Activated naive CD4-positive, alpha-beta T cell treated with anti-CD3 and anti-CD28 coated beads, Interleukin-2, amount 50 U/mL, for 72 hours (primary cell): ENCODE measurements at regions not wholly inside any gene's neighbourhood (a gene's known extent, or its start where the extent isn't known, plus 50 kb on each side); places are given as distances from the start of the nearest gene placed in this dataset.
"Not testable (repeated sequence)": the region's sequence is repeated elsewhere in the genome, so short reads cannot be mapped to it uniquely, and the experiment has no call there.

Experiments used
- ATAC-seq, 2 donors: fragments of 150-1000 bp; cut with Tn5 transposase; 2 replicates each; pipeline ENCODE4 v1.10.0; 2021; ENCODE audit warnings: mild to moderate bottlenecking in 2 of 2, moderate library complexity in 2 of 2
- DNase-seq, 2 donors: peaks; one replicate each; pipeline ENCODE4 v3.0.0; 2021 to 2022; ENCODE audit warnings: low spot score in 2 of 2
- H3K27ac Mint-ChIP-seq, 2 donors: one replicate each; pipeline ENCODE4 v1.8.0; 2022; ENCODE audit warnings: mild to moderate bottlenecking in 2 of 2, mixed read lengths in 2 of 2
- H3K36me3 Mint-ChIP-seq, 2 donors: one replicate each; pipeline ENCODE4 v1.8.0; 2022; ENCODE audit warnings: mixed read lengths in 2 of 2
- H3K9me3 Mint-ChIP-seq, 2 donors: one replicate each; pipeline ENCODE4 v1.8.0; 2022; ENCODE audit warnings: mixed read lengths in 2 of 2

GRCh38 chr18:11489266-11489899, 120.0 kb upstream of the SLC35G4 start:
- ATAC-seq (no peak), DNase-seq (no peak)
- Mint-ChIP-seq H3K36me3 (no peaks in the 10 kb centered on the region), H3K9me3 (peaks cover 0 to 3% of the 10 kb centered on the region in 2 donors), H3K27ac (no peak overlapping the region)

GRCh38 chr18:11488175-11488574, 121.2 kb upstream of the SLC35G4 start:
- ATAC-seq = no peak
- Mint-ChIP-seq H3K36me3 (no peaks in the 10 kb centered on the region), H3K9me3 (peaks cover 0 to 3% of the 10 kb centered on the region in 2 donors), H3K27ac (no peak overlapping the region)
- DNase-seq = no peak

GRCh38 chr18:11487390-11487789, 122.0 kb upstream of the SLC35G4 start:
- ATAC-seq (no peak), DNase-seq (no peak)
- H3K9me3 Mint-ChIP-seq = peaks cover 0 to 3% of the 10 kb centered on the region in 2 donors
- H3K27ac Mint-ChIP-seq = no peak overlapping the region
- H3K36me3 Mint-ChIP-seq = no peaks in the 10 kb centered on the region

GRCh38 chr18:11482271-11482670, 127.1 kb upstream of the SLC35G4 start:
- Mint-ChIP-seq H3K36me3 (no peaks in the 10 kb centered on the region), H3K9me3 (peaks cover 3 to 6% of the 10 kb centered on the region in 2 donors), H3K27ac (no peak overlapping the region)
- no peak for ATAC-seq
- DNase-seq = no peak

GRCh38 chr18:11480692-11481091, 128.7 kb upstream of the SLC35G4 start:
- no peak for ATAC-seq
- no peak for DNase-seq
- H3K9me3 Mint-ChIP-seq = peaks cover 6 to 7% of the 10 kb centered on the region in 2 donors
- no peaks in the 10 kb centered on the region for H3K36me3 Mint-ChIP-seq
- H3K27ac Mint-ChIP-seq = no peak overlapping the region

- H3K9me3 Mint-ChIP-seq = peaks cover 7 to 10% of the 10 kb centered on the region in 2 donors
- not testable (repeated sequence) for ATAC-seq, H3K36me3 Mint-ChIP-seq, DNase-seq, H3K27ac Mint-ChIP-seq
Observed at GRCh38 chr18:11479031-11479430, 130.4 kb upstream of the SLC35G4 start.

GRCh38 chr18:11470941-11471340, 138.5 kb upstream of the SLC35G4 start:
- H3K27ac Mint-ChIP-seq = no peak overlapping the region
- H3K9me3 Mint-ChIP-seq = peaks cover under 1 to 4% of the 10 kb centered on the region in 2 donors
- ATAC-seq (no peak), DNase-seq (no peak)
- no peaks in the 10 kb centered on the region for H3K36me3 Mint-ChIP-seq

- DNase-seq = no peak
- Mint-ChIP-seq H3K9me3 (peaks cover 0 to 4% of the 10 kb centered on the region in 2 donors), H3K36me3 (no peaks in the 10 kb centered on the region), H3K27ac (no peak overlapping the region)
- ATAC-seq = no peak
Observed at GRCh38 chr18:11468617-11469016, 140.8 kb upstream of the SLC35G4 start.

- DNase-seq (no peak), ATAC-seq (no peak)
- no peak overlapping the region for H3K27ac Mint-ChIP-seq
- H3K9me3 Mint-ChIP-seq = peaks cover 0 to 4% of the 10 kb centered on the region in 2 donors
- H3K36me3 Mint-ChIP-seq = no peaks in the 10 kb centered on the region
Observed at GRCh38 chr18:11468120-11468519, 141.3 kb upstream of the SLC35G4 start.

GRCh38 chr18:11467611-11468010, 141.8 kb upstream of the SLC35G4 start:
- no peak for ATAC-seq
- DNase-seq = no peak
- Mint-ChIP-seq H3K9me3 (peaks cover 0 to 4% of the 10 kb centered on the region in 2 donors), H3K36me3 (no peaks in the 10 kb centered on the region), H3K27ac (no peak overlapping the region)

- Mint-ChIP-seq H3K27ac (no peak overlapping the region), H3K36me3 (no peaks in the 10 kb centered on the region), H3K9me3 (peaks cover 0 to 4% of the 10 kb centered on the region in 2 donors)
- ATAC-seq (no peak), DNase-seq (no peak)
Observed at GRCh38 chr18:11464129-11464528, 145.3 kb upstream of the SLC35G4 start.

- Mint-ChIP-seq H3K36me3 (no peaks in the 10 kb centered on the region), H3K9me3 (peaks cover 0 to 4% of the 10 kb centered on the region in 2 donors), H3K27ac (no peak overlapping the region)
- DNase-seq (no peak), ATAC-seq (no peak)
Observed at GRCh38 chr18:11458447-11458846, 150.9 kb upstream of the SLC35G4 start.

GRCh38 chr18:11457853-11458252, 151.5 kb upstream of the SLC35G4 start:
- DNase-seq, H3K36me3 Mint-ChIP-seq, ATAC-seq, H3K9me3 Mint-ChIP-seq, H3K27ac Mint-ChIP-seq: not testable (repeated sequence)

- no peak for DNase-seq
- Mint-ChIP-seq H3K9me3 (peaks cover 0 to 4% of the 10 kb centered on the region in 2 donors), H3K27ac (no peak overlapping the region), H3K36me3 (no peaks in the 10 kb centered on the region)
- no peak for ATAC-seq
Observed at GRCh38 chr18:11454040-11454439, 155.4 kb upstream of the SLC35G4 start.

- H3K36me3 Mint-ChIP-seq, ATAC-seq, DNase-seq, H3K27ac Mint-ChIP-seq, H3K9me3 Mint-ChIP-seq: not testable (repeated sequence)
Observed at GRCh38 chr18:11444169-11444568, 165.2 kb upstream of the SLC35G4 start.

GRCh38 chr18:11437046-11437445, 172.3 kb upstream of the SLC35G4 start:
- peaks cover 4 to 11% of the 10 kb centered on the region in 2 donors for H3K9me3 Mint-ChIP-seq
- DNase-seq = no peak

GRCh38 chr18:11432360-11432811, 177.0 kb upstream of the SLC35G4 start:
- DNase-seq = no peak
- no peak for ATAC-seq
- peaks cover 4 to 19% of the 10 kb centered on the region in 2 donors for H3K9me3 Mint-ChIP-seq
- H3K27ac Mint-ChIP-seq = no peak overlapping the region
- peaks cover 0 to 5% of the 10 kb centered on the region in 2 donors for H3K36me3 Mint-ChIP-seq

More at GRCh38 chr18:11437046-11437445, 172.3 kb upstream of the SLC35G4 start:
- Mint-ChIP-seq H3K36me3 (peaks cover 0 to 5% of the 10 kb centered on the region in 2 donors), H3K27ac (no peak overlapping the region)
- ATAC-seq = no peak

- no peak overlapping the region for H3K27ac Mint-ChIP-seq
Observed at GRCh38 chr18:11429876-11430275, 179.5 kb upstream of the SLC35G4 start.

More at GRCh38 chr18:11429876-11430275, 179.5 kb upstream of the SLC35G4 start:
- peaks cover 0 to 15% of the 10 kb centered on the region in 2 donors for H3K9me3 Mint-ChIP-seq
- peaks cover 0 to 5% of the 10 kb centered on the region in 2 donors for H3K36me3 Mint-ChIP-seq
- no peak for DNase-seq
- ATAC-seq = no peak
